ENCODE measurements at regions not wholly inside any gene's neighbourhood (a gene's known extent, or its start where the extent isn't known, plus 50 kb on each side); places are given as distances from the start of the nearest gene placed in this dataset.

GRCh38 chr14:30500222-30500621, 58.7 kb upstream of the G2E3 start:
- Mint-ChIP-seq H3K4me3 (ENCODE audit: low read depth) (no peak overlapping the region), H3K4me1 (ENCODE audit: low read depth) (no peaks in the 10 kb centered on the region), H3K27ac (no peak overlapping the region), H3K27me3 (no peaks in the 10 kb centered on the region), H3K36me3 (ENCODE audit: insufficient read depth) (no peaks in the 10 kb centered on the region), H3K9me3 (ENCODE audit: low read depth) (no peaks in the 10 kb centered on the region)
- no peak for TF ChIP-seq CTCF (IDR thresholded peaks at IDR 0.05; ENCODE audit: unreplicated experiment)
- DNase-seq (ENCODE audit: low spot score, unreplicated experiment): no peak

GRCh38 chr14:30507209-30507608, 51.7 kb upstream of the G2E3 start:
- H3K27me3 Mint-ChIP-seq: no peaks in the 10 kb centered on the region
- DNase-seq (ENCODE audit: low spot score, unreplicated experiment): no peak
- no peak overlapping the region for H3K4me3 Mint-ChIP-seq (ENCODE audit: low read depth)
- no peaks in the 10 kb centered on the region for H3K4me1 Mint-ChIP-seq (ENCODE audit: low read depth)
- no peak for TF ChIP-seq CTCF (IDR thresholded peaks at IDR 0.05; ENCODE audit: unreplicated experiment)
- no peak overlapping the region for H3K27ac Mint-ChIP-seq
- H3K9me3 Mint-ChIP-seq (ENCODE audit: low read depth): no peaks in the 10 kb centered on the region
- H3K36me3 Mint-ChIP-seq (ENCODE audit: insufficient read depth): no peaks in the 10 kb centered on the region

Measured in progenitor cell of endocrine pancreas (in vitro differentiated cells).